ENCODE measurements at regions not wholly inside any gene's neighbourhood (a gene's known extent, or its start where the extent isn't known, plus 50 kb on each side); places are given as distances from the start of the nearest gene placed in this dataset.
"Not testable (repeated sequence)": the region's sequence is repeated elsewhere in the genome, so short reads cannot be mapped to it uniquely, and the experiment has no call there.

DNA sequence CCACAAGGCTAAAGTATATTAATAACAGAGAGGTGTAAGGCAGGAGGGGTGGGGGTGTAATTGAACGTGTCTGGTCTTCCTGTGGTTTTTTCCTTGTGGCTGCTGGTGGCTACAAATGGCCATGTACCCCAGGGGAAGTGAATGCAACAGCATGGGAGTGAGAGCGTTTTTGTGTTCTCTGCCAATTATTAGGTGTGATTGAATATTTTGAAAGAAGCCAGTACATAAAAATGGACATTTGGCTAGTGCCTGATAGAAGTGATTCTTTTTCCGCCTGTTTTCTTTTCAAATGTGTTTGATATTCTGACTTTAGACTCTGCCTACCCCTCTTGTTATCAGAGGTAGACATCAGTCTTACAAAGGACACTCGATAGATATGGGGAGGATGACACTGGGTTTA, 141.3 kb downstream of the PRL start:
- Mint-ChIP-seq H3K4me1 (peaks cover 14% of the 10 kb centered on the region), H3K27ac (no peak overlapping the region), H3K4me3 (no peak overlapping the region), H3K9me3 (no peaks in the 10 kb centered on the region), H3K36me3 (ENCODE audit: low read depth) (no peaks in the 10 kb centered on the region), H3K27me3 (no peaks in the 10 kb centered on the region)
- ATAC-seq (ENCODE audit: low read depth): no peak
- ChIA-PET POLR2A (no interaction called here), CTCF (no interaction called here)
- no peak for DNase-seq
- intact Hi-C loops (cut with micrococcal nuclease): no loop called here
- TF ChIP-seq, protein P1, sequence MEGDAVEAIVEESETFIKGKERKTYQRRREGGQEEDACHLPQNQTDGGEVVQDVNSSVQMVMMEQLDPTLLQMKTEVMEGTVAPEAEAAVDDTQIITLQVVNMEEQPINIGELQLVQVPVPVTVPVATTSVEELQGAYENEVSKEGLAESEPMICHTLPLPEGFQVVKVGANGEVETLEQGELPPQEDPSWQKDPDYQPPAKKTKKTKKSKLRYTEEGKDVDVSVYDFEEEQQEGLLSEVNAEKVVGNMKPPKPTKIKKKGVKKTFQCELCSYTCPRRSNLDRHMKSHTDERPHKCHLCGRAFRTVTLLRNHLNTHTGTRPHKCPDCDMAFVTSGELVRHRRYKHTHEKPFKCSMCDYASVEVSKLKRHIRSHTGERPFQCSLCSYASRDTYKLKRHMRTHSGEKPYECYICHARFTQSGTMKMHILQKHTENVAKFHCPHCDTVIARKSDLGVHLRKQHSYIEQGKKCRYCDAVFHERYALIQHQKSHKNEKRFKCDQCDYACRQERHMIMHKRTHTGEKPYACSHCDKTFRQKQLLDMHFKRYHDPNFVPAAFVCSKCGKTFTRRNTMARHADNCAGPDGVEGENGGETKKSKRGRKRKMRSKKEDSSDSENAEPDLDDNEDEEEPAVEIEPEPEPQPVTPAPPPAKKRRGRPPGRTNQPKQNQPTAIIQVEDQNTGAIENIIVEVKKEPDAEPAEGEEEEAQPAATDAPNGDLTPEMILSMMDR (IDR thresholded peaks at IDR 0.05): no peak

DNA sequence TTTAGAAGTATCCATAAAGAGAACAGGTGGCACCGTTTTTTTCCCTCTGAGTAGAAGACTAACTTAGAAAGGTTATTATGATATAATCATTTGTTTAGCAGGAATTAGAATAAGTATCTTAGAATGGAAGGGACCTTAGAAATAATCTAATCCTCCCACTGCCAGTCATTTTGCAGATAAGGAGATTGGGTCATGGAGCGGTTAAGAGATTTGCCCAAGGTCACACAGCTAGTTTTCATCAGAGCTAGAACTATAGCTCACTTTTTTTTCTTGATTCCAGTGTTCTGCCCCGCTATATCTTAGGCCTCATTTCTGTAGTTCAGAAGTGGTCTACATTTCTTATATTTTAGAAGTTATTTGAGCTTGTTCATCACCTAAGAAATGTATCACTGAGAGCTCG, 139.6 kb downstream of the PRL start:
- no peak overlapping the region for H3K4me3 Mint-ChIP-seq
- intact Hi-C loops (cut with micrococcal nuclease): no loop called here
- no peak overlapping the region for H3K27ac Mint-ChIP-seq
- CTCF ChIA-PET: no interaction called here
- POLR2A ChIA-PET: no interaction called here
- TF ChIP-seq, protein P1 (IDR thresholded peaks at IDR 0.05): no peak
- no peaks in the 10 kb centered on the region for H3K36me3 Mint-ChIP-seq (ENCODE audit: low read depth)
- H3K27me3 Mint-ChIP-seq: no peaks in the 10 kb centered on the region
- peaks cover 14% of the 10 kb centered on the region for H3K4me1 Mint-ChIP-seq
- DNase-seq (no peak), ATAC-seq (ENCODE audit: low read depth) (no peak)
- H3K9me3 Mint-ChIP-seq: no peaks in the 10 kb centered on the region

GRCh38 chr6:22164236-22164635, 132.6 kb downstream of the PRL start:
- Mint-ChIP-seq H3K36me3 (ENCODE audit: low read depth) (no peaks in the 10 kb centered on the region), H3K4me1 (no peaks in the 10 kb centered on the region), H3K27me3 (no peaks in the 10 kb centered on the region), H3K9me3 (peaks cover 4% of the 10 kb centered on the region), H3K4me3 (no peak overlapping the region), H3K27ac (no peak overlapping the region)
- TF ChIP-seq, protein P1 (IDR thresholded peaks at IDR 0.05): no peak
- ATAC-seq (ENCODE audit: low read depth) (no peak), DNase-seq (no peak)
- CTCF ChIA-PET: no interaction called here
- POLR2A ChIA-PET: no interaction called here
- intact Hi-C loops (cut with micrococcal nuclease): no loop called here

DNA sequence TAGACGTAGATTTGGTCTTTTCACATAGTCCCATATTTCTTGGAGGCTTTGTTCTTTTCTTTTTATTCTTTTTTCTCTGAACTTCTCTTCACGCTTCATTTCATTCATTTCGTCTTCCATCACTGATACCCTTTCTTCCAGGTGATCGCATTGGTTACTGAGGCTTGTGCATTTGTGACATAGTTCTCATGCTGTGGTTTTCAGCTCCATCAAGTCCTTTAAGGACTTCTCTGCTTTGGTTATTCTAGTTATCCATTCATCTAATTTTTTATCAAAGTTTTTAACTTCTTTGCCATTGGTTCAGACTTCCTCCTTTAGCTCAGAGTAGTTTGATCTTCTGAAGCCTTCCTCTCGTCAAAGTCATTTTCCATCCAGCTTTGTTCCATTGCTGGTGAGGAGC, 125.8 kb downstream of the PRL start:
- H3K27ac Mint-ChIP-seq; H3K4me1 Mint-ChIP-seq; H3K27me3 Mint-ChIP-seq; ATAC-seq (ENCODE audit: low read depth); H3K36me3 Mint-ChIP-seq (ENCODE audit: low read depth); H3K4me3 Mint-ChIP-seq; DNase-seq; intact Hi-C loops (cut with micrococcal nuclease); POLR2A ChIA-PET; CTCF ChIA-PET: not testable (repeated sequence)
- H3K9me3 Mint-ChIP-seq: peaks cover 22% of the 10 kb centered on the region

- H3K4me3 Mint-ChIP-seq; CTCF ChIA-PET; DNase-seq; H3K27ac Mint-ChIP-seq; H3K27me3 Mint-ChIP-seq; H3K36me3 Mint-ChIP-seq (ENCODE audit: low read depth); H3K4me1 Mint-ChIP-seq; intact Hi-C loops (cut with micrococcal nuclease); POLR2A ChIA-PET; ATAC-seq (ENCODE audit: low read depth): not testable (repeated sequence)
- H3K9me3 Mint-ChIP-seq: peaks cover 22% of the 10 kb centered on the region
These were observed 125.0 kb downstream of the PRL start for GRCh38 chr6:22171885-22172284.

DNA sequence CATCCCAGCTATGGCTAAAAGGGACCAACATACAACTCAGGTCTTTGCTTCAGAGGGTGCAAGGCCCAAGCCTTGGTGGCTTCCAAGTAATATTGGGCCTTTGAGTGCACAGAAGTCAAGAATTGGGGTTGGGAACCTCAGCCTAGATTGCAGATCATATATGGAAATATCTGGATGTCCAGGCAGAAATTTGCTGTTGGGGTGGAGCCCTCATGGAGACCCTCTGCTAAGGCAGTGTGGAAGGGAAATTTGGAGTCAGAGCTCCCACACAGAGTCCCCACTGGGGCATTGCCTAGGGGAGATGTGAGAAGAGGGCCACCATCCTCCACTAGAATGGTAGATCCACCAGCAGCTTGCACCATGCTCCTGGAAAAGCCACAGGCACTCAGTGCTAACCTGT, 123.5 kb downstream of the PRL start:
- H3K4me1 Mint-ChIP-seq: no peaks in the 10 kb centered on the region
- H3K9me3 Mint-ChIP-seq: peaks cover 22% of the 10 kb centered on the region
- intact Hi-C loops (cut with micrococcal nuclease): no loop called here
- ATAC-seq (ENCODE audit: low read depth) (no peak), DNase-seq (no peak)
- ChIA-PET POLR2A (no interaction called here), CTCF (no interaction called here)
- peaks cover 6% of the 10 kb centered on the region for H3K36me3 Mint-ChIP-seq (ENCODE audit: low read depth)
- TF ChIP-seq, protein P1 (IDR thresholded peaks at IDR 0.05): no peak
- H3K27ac Mint-ChIP-seq: no peak overlapping the region
- no peak overlapping the region for H3K4me3 Mint-ChIP-seq
- no peaks in the 10 kb centered on the region for H3K27me3 Mint-ChIP-seq

DNA sequence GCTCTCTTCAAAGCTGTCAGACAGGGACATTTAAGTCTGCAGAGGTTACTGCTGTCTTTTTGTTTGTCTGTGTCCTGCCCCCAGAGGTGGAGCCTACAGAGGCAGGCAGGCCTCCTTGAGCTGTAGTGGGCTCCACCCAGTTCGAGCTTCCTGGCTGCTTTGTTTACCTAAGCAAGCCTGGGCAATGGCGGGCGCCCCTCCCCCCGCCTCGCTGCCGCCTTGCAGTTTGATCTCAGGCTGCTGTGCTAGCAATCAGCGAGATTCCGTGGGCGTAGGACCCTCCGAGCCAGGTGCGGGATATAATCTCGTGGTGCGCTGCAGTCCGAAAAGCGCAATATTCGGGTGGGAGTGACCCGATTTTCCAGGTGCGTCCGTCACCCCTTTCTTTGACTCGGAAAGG, 116.6 kb downstream of the PRL start:
- H3K4me1 Mint-ChIP-seq; H3K27ac Mint-ChIP-seq; POLR2A ChIA-PET; CTCF ChIA-PET; intact Hi-C loops (cut with micrococcal nuclease); H3K4me3 Mint-ChIP-seq; DNase-seq; ATAC-seq (ENCODE audit: low read depth); H3K36me3 Mint-ChIP-seq (ENCODE audit: low read depth); H3K27me3 Mint-ChIP-seq: not testable (repeated sequence)
- H3K9me3 Mint-ChIP-seq: peaks cover 29% of the 10 kb centered on the region

Measured in activated B cell treated with CpG ODN at 0.5 μM for 24 hours (primary cell).